GM10266 (cell line): ENCODE measurements at regions not wholly inside any gene's neighbourhood (a gene's known extent, or its start where the extent isn't known, plus 50 kb on each side); places are given as distances from the start of the nearest gene placed in this dataset.

Experiments used
- DNase-seq: peaks from one replicate; pipeline ENCODE4 v3.0.0; 2012; ENCODE audit errors: extremely low spot score
- CTCF ChIP-seq: IDR thresholded peaks from 2 replicates; pipeline ENCODE4 v1.5.1; 2012; ENCODE audit warnings: mild to moderate bottlenecking, low read depth; ENCODE audit not compliant: control insufficient read depth, insufficient read depth; ENCODE audit errors: missing control alignments

GRCh38 chrY:19122450-19122849 lies 348.9 kb upstream of the HSFY2 start:
- DNase-seq: no peak
- TF ChIP-seq CTCF: no peak

GRCh38 chrY:19098349-19098748 lies 324.8 kb upstream of the HSFY2 start:
- no peak for TF ChIP-seq CTCF
- no peak for DNase-seq

- TF ChIP-seq CTCF: no peak
- no peak for DNase-seq
Measured at GRCh38 chrY:19095460-19095859, 321.9 kb upstream of the HSFY2 start.

GRCh38 chrY:19083006-19083405 lies 309.5 kb upstream of the HSFY2 start:
- DNase-seq: no peak
- no peak for TF ChIP-seq CTCF

GRCh38 chrY:19077698-19078113 lies 304.2 kb upstream of the HSFY2 start:
- no peak for TF ChIP-seq CTCF
- no peak for DNase-seq

GRCh38 chrY:19076846-19077697 lies 303.5 kb upstream of the HSFY2 start:
- DNase-seq: peak; percentile 22
- no peak for TF ChIP-seq CTCF

GRCh38 chrY:19075471-19076253 lies 302.1 kb upstream of the HSFY2 start:
- DNase-seq: peak; percentile 6

More at GRCh38 chrY:19075471-19076253, 302.1 kb upstream of the HSFY2 start:
- TF ChIP-seq CTCF: no peak
